Epithelial cell of proximal tubule (primary cell): ENCODE measurements at regions not wholly inside any gene's neighbourhood (a gene's known extent, or its start where the extent isn't known, plus 50 kb on each side); places are given as distances from the start of the nearest gene placed in this dataset.

Source experiments
- DNase-seq: peaks from one replicate; pipeline ENCODE4 v3.0.0-alpha.2; 2011; ENCODE audit warnings: low read depth
- H3K4me3 ChIP-seq: 2 replicates; pipeline ENCODE4 v1.5.1; 2011; ENCODE audit warnings: low read depth, mild to moderate bottlenecking, low read length
- CTCF ChIP-seq: conservative IDR thresholded peaks from 2 replicates; pipeline ENCODE4 v1.5.1; 2012; ENCODE audit warnings: low read depth, mild to moderate bottlenecking, low read length

GRCh38 chr17:6912110-6913051, 80.9 kb upstream of the TEKT1 start:
- no peak for DNase-seq
- TF ChIP-seq CTCF = no peak

GRCh38 chr17:6913608-6914443, 82.0 kb upstream of the ALOX12 start:
- H3K4me3 ChIP-seq = peak overlapping the region; percentile 3
- DNase-seq = no peak
- peak; percentile 77 for TF ChIP-seq CTCF

More at GRCh38 chr17:6912110-6913051, 80.9 kb upstream of the TEKT1 start:
- no peak overlapping the region for H3K4me3 ChIP-seq

DNA sequence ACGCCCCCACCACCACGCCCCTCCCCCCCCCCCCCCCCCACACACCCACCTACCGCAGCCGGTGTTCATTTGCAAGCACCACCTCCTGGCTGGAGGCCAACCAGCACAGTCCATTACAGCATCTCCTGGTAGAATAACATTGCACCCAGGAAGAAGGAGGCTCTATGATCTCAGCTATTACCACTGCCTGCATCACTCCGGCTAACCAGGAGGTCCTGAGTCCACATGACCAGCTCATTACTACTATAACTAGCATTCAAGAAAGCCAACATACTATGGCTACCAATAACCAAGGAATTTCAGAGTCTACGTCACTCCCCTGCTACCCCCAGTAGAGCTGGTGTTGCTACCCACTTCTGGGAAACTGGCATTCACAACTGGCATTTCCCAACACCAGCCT, 81.1 kb upstream of the ALOX12 start:
- DNase-seq = no peak
- no peak for TF ChIP-seq CTCF

DNA sequence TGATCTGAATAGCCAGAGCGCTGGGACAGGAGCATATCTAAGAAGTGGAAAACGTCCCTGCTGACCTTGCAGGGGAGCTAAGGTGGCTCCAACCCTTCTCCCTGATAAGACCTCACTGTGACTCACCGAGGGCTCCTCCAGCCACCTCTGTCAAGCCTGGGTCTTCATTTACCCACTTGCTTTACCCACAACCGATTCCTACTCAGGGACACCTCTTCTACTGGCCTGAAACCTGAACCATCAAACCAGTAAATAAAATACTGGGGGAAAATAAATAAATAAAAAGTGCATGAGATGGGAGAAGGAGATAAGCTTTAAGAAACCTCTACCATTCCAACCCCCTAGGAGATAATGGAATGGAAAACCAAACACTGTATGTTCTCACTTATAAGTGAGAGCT, 80.2 kb upstream of the ALOX12 start:
- no peak for TF ChIP-seq CTCF

More for the DNA sequence above, 81.1 kb upstream of the ALOX12 start:
- H3K4me3 ChIP-seq = no peak overlapping the region

DNA sequence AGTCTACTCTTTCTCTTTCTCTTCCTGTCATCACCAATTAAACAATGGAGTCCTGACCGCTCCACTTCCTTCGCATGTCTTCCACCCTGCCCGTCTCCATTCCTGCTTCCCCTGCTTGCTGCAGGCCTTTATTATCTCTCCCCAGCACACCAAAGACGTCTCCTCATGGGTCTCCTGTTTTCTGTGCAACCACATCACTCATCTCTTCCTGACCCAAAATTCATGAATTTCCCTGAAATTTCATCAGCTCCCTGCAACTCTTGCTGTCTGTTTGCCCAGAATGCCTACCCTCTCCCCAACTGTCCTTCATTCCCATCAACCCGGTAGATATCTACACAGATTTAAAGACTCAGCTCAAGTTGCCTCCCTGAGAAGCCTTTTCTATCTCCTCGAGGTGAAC, 76.7 kb upstream of the ALOX12 start:
- no peak for TF ChIP-seq CTCF

More for the DNA sequence above, 80.2 kb upstream of the ALOX12 start:
- no peak overlapping the region for H3K4me3 ChIP-seq
- DNase-seq = no peak

GRCh38 chr17:6923385-6923784, 72.5 kb upstream of the ALOX12 start:
- no peak for TF ChIP-seq CTCF
- no peak overlapping the region for H3K4me3 ChIP-seq
- DNase-seq = no peak

More for the DNA sequence above, 76.7 kb upstream of the ALOX12 start:
- no peak for DNase-seq
- H3K4me3 ChIP-seq = no peak overlapping the region
